SK-N-SH (cell line): ENCODE measurements at regions not wholly inside any gene's neighbourhood (a gene's known extent, or its start where the extent isn't known, plus 50 kb on each side); places are given as distances from the start of the nearest gene placed in this dataset.

Experiments used
- EP300 ChIP-seq, 2 experiments: IDR thresholded peaks; 2 replicates each; pipeline versions ENCODE4 v1.4.0 to v1.6.1; 2012; ENCODE audit warnings: borderline replicate concordance in 1 of 2, low read depth in 1 of 2, low read length in 1 of 2
- TEAD4 ChIP-seq: IDR thresholded peaks from 2 replicates; pipeline ENCODE4 v1.4.0; 2012; ENCODE audit warnings: mild to moderate bottlenecking, borderline replicate concordance; ENCODE audit not compliant: insufficient read depth
- TF ChIP-seq, protein P1 (sequence below): fragments of 200-600 bp; sonication (generic); IDR thresholded peaks from 2 replicates; pipeline ENCODE4 v1.6.1; 2017; ENCODE audit warnings: antibody characterized with exemption, mild to moderate bottlenecking, moderate library complexity

DNA sequence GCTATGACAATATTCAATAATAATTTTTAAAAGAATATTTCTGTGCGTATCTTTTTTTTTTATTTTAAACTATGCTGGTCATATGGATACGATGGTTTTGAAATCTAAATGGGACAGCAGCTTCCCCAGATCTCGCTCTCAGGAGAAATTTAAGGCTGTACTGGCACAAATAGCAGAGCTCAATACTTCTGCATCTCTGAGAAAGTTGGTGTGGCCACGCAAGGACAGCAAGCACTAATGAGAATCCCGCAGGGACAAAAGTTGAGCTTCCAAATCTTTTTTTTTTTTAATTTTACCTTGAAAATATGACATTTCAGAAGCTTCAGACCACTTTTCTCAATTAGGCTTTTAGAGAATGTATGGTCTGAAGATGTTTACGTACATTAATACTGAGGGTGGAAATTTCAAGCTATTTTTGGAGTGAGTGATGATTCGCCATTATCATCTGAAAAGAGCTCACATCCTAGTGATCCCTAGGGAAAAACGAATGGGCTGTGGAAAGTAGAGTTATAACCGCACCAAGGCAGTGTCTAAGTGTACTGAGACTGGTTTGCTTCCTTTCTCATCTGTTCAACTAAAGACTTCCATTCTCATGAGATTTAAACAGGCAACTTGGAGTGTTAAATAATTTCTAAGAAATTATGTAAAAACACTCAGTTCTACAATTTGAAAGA lies 840.0 kb downstream of the C6orf118 start:
- TF ChIP-seq, protein P1, sequence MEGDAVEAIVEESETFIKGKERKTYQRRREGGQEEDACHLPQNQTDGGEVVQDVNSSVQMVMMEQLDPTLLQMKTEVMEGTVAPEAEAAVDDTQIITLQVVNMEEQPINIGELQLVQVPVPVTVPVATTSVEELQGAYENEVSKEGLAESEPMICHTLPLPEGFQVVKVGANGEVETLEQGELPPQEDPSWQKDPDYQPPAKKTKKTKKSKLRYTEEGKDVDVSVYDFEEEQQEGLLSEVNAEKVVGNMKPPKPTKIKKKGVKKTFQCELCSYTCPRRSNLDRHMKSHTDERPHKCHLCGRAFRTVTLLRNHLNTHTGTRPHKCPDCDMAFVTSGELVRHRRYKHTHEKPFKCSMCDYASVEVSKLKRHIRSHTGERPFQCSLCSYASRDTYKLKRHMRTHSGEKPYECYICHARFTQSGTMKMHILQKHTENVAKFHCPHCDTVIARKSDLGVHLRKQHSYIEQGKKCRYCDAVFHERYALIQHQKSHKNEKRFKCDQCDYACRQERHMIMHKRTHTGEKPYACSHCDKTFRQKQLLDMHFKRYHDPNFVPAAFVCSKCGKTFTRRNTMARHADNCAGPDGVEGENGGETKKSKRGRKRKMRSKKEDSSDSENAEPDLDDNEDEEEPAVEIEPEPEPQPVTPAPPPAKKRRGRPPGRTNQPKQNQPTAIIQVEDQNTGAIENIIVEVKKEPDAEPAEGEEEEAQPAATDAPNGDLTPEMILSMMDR: no peak
- no peak for TF ChIP-seq TEAD4
- TF ChIP-seq EP300 (IDR thresholded peaks at IDR 0.05; ENCODE audit: borderline replicate concordance in 1 of 2, low read depth in 1 of 2, low read length in 1 of 2): no peak
